ENCODE measurements at regions not wholly inside any gene's neighbourhood (a gene's known extent, or its start where the extent isn't known, plus 50 kb on each side); places are given as distances from the start of the nearest gene placed in this dataset.

- no peak for TF ChIP-seq POLR2A (IDR thresholded peaks at IDR 0.05; ENCODE audit: low read depth, low read length)
- DNase-seq (ENCODE audit: insufficient read length, low spot score) (no peak), FAIRE-seq (no peak)
Observed at GRCh38 chr3:459311-459670, 262.7 kb downstream of the CHL1 start.

- FAIRE-seq (no peak), DNase-seq (ENCODE audit: insufficient read length, low spot score) (no peak)
- no peak for TF ChIP-seq POLR2A (IDR thresholded peaks at IDR 0.05; ENCODE audit: low read depth, low read length)
Observed at GRCh38 chr3:461006-461405, 264.4 kb downstream of the CHL1 start.

GRCh38 chr3:462851-463250 is 266.3 kb downstream of the CHL1 start:
- DNase-seq (ENCODE audit: insufficient read length, low spot score), result no peak
- TF ChIP-seq POLR2A (IDR thresholded peaks at IDR 0.05; ENCODE audit: low read depth, low read length), result no peak
- no peak for FAIRE-seq

DNA sequence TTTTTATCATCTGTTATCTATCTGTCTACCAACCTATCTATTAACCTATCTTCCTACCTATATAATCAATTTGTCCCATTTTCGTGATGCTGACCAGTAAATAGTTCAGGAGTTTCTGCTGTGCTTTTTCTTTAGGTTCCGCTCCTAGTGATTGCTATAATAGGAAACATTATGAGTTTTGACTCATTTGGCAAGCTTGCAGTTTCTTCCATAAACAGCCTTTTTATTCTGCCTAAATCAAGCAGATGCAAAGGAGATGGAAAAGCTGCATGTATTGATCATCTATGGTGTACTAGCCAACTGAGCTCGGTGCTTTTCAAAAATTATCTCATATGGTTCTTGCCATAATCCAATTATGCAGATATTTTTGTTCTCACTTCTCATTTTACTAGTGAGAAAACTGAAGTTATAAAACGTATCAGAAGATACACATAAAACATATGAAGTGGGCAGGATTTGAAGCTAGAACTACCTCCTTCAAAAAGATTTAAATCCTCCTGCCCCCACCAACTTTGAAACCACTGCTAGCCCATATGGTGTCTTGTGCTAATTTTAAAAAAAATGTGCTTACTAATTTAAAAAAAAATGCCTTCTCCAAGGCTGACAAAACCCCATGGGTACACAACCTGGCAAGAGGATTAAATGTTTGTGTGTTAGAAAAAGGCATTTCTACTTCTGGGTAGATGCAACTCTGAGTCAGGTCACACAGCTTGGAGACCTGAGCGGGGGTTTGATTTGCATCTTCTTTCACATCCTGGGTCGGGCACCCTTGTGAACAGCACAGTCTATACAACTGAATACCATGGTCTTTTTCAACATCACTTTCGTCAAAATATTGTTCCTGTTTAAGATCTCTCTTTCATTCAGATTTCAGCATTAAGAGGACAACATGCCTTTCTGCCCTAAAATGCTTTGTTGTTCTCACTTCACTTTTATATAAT is 267.0 kb downstream of the CHL1 start:
- DNase-seq (ENCODE audit: insufficient read length, low spot score) (no peak), FAIRE-seq (no peak)
- no peak for TF ChIP-seq POLR2A (IDR thresholded peaks at IDR 0.05; ENCODE audit: low read depth, low read length)

- no peak for FAIRE-seq
- no peak for TF ChIP-seq POLR2A (IDR thresholded peaks at IDR 0.05; ENCODE audit: low read depth, low read length)
- DNase-seq (ENCODE audit: insufficient read length, low spot score), result no peak
Observed at GRCh38 chr3:464255-464654, 267.7 kb downstream of the CHL1 start.

- no peak for FAIRE-seq
- DNase-seq (ENCODE audit: insufficient read length, low spot score), result no peak
- TF ChIP-seq POLR2A (IDR thresholded peaks at IDR 0.05; ENCODE audit: low read depth, low read length), result no peak
Observed at GRCh38 chr3:468172-468571, 271.6 kb downstream of the CHL1 start.

- no peak for FAIRE-seq
- no peak for DNase-seq (ENCODE audit: insufficient read length, low spot score)
- no peak for TF ChIP-seq POLR2A (IDR thresholded peaks at IDR 0.05; ENCODE audit: low read depth, low read length)
Observed at GRCh38 chr3:473033-473800, 276.7 kb downstream of the CHL1 start.

DNA sequence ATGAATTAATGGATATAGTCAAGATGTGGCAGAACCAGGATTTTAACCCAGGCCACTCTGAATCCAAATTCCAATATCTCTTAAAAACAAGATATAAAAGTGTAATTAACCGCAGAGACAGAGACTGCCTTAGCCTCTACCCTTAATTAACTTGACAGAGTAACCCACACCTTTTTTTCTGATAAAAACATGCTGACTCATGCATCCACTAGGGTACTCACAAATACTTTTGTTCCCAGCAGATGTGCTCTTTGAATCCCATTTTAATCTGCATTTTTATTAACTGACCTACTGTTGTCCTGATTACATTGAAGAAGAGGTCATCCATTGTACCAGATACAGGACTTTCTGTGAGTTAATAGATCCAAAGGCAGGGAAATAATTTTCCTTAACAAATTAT is 278.3 kb downstream of the CHL1 start:
- DNase-seq (ENCODE audit: insufficient read length, low spot score) (no peak), FAIRE-seq (no peak)
- no peak for TF ChIP-seq POLR2A (IDR thresholded peaks at IDR 0.05; ENCODE audit: low read depth, low read length)

GRCh38 chr3:480070-480469 is 283.5 kb downstream of the CHL1 start:
- TF ChIP-seq POLR2A (IDR thresholded peaks at IDR 0.05; ENCODE audit: low read depth, low read length), result no peak
- FAIRE-seq (no peak), DNase-seq (ENCODE audit: insufficient read length, low spot score) (no peak)

- FAIRE-seq, result no peak
- no peak for TF ChIP-seq POLR2A (IDR thresholded peaks at IDR 0.05; ENCODE audit: low read depth, low read length)
- no peak for DNase-seq (ENCODE audit: insufficient read length, low spot score)
Observed at GRCh38 chr3:481111-481510, 284.5 kb downstream of the CHL1 start.

- DNase-seq (ENCODE audit: insufficient read length, low spot score), result no peak
- no peak for TF ChIP-seq POLR2A (IDR thresholded peaks at IDR 0.05; ENCODE audit: low read depth, low read length)
Observed at GRCh38 chr3:481680-482079, 285.1 kb downstream of the CHL1 start.

DNA sequence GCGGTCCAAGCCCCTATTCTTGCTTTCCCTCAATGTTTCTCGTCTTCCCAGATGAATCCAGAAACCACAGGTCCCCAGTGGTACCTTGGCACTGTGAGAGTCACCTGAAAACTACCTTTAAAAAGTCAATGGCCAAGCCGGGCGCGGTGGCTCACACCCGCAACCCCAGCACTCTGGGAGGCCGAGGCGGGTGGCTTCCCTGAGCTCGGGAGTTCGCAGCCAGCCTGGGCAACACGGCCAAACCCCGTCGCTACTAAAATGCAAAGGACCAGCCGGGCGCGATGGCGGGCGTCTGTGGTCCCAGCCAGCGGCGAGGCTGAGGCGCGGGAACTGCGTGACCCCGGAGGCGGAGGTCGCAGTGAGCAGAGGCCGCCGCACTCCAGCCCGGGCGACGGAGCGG is 285.9 kb downstream of the CHL1 start:
- no peak for FAIRE-seq
- no peak for TF ChIP-seq POLR2A (IDR thresholded peaks at IDR 0.05; ENCODE audit: low read depth, low read length)
- DNase-seq (ENCODE audit: insufficient read length, low spot score), result no peak

More at GRCh38 chr3:481680-482079, 285.1 kb downstream of the CHL1 start:
- FAIRE-seq, result no peak

- no peak for FAIRE-seq
- DNase-seq (ENCODE audit: insufficient read length, low spot score), result no peak
- TF ChIP-seq POLR2A (IDR thresholded peaks at IDR 0.05; ENCODE audit: low read depth, low read length), result no peak
Observed at GRCh38 chr3:484341-484740, 287.8 kb downstream of the CHL1 start.

DNA sequence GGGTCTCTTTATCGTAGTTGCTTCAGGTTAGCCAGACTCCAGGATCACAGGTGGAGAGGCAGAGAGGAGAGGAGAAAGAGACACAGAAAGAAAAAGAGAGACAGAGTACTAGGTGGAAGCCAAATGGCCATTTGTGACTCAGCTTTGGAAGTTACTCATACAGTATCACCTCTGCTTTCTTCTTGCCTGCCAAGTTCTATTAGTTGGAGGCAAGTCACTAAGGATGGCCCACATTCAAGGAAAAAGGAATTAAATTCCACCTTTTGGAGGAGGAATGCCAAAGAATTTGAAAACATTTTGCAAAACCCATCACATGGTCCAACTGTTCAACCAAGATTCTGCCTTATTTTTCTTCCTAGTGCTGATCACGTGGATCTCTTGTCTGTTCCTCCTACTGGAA is 291.1 kb downstream of the CHL1 start:
- DNase-seq (ENCODE audit: insufficient read length, low spot score) (no peak), FAIRE-seq (no peak)
- no peak for TF ChIP-seq POLR2A (IDR thresholded peaks at IDR 0.05; ENCODE audit: low read depth, low read length)

Measured in H54 (cell line).